Endothelial cell of umbilical vein (primary cell): ENCODE measurements at regions not wholly inside any gene's neighbourhood (a gene's known extent, or its start where the extent isn't known, plus 50 kb on each side); places are given as distances from the start of the nearest gene placed in this dataset.

Experiments
- BruUV-seq: library from RNA; stranded (reverse); fragments of 400-500 nt; replicated peaks from 2 replicates; lab custom pipeline; 2021; lab: Mats Ljungman, UMichigan
- CTCF ChIA-PET: fragments of 300-600, 350-600 bp; sonication (Branson Sonifier 250); formaldehyde crosslinking; loops from one replicate; lab custom pipeline; 2021; ENCODE audit warnings: antibody characterized with exemption, inconsistent platforms; lab: Charles Lee
- POLR2A ChIA-PET: fragments of 300-600, 350-600 bp; sonication (Branson Sonifier 250); formaldehyde crosslinking; loops from one replicate; lab custom pipeline; 2021; ENCODE audit warnings: antibody characterized with exemption, inconsistent platforms; lab: Charles Lee
- DNase-seq: peaks from one replicate; pipeline ENCODE4 v3.0.0-alpha.2; 2011; ENCODE audit warnings: low read depth, low spot score
- FAIRE-seq: peaks from 2 replicates; lab custom pipeline; 2011; peaks lifted over from hg19 to GRCh38; lab: Jason Lieb, UNC
- H2AFZ ChIP-seq: 2 replicates; pipeline ENCODE4 v1.6.0; 2012; ENCODE audit warnings: low read depth, low read length, control low read depth, inconsistent platforms
- H3K27ac ChIP-seq: 2 replicates; pipeline ENCODE4 v1.5.1; 2011; ENCODE audit warnings: low read depth, mild to moderate bottlenecking, control low read depth, low read length, moderate library complexity; ENCODE audit not compliant: insufficient read depth
- H3K27me3 ChIP-seq, 2 experiments: 2 replicates each; pipeline versions ENCODE4 v1.6.0 to v1.6.1; 2011; ENCODE audit warnings: low read length in 2 of 2, mixed read lengths in 1 of 2; ENCODE audit not compliant: control insufficient read depth in 2 of 2, insufficient read depth in 2 of 2
- H3K36me3 ChIP-seq, 2 experiments: 2 replicates in 1 of 2; 3 replicates in 1 of 2; pipeline ENCODE4 v1.5.1; 2011; ENCODE audit warnings: low read length in 2 of 2, mild to moderate bottlenecking in 1 of 2, moderate library complexity in 1 of 2; ENCODE audit not compliant: control insufficient read depth in 2 of 2, insufficient read depth in 2 of 2; ENCODE audit errors: extremely low read depth in 1 of 2
- H3K4me1 ChIP-seq: 3 replicates; pipeline ENCODE4 v1.5.1; 2011; ENCODE audit warnings: mild to moderate bottlenecking, low read length; ENCODE audit not compliant: control insufficient read depth, insufficient read depth; ENCODE audit errors: extremely low read depth
- H3K4me2 ChIP-seq: 2 replicates; pipeline ENCODE4 v1.6.1; 2011; ENCODE audit warnings: low read length, control low read depth, mixed read lengths; ENCODE audit not compliant: insufficient read depth
- H3K4me3 ChIP-seq, 3 experiments: fragments of 200-600 bp in 1 of 3; sonication (generic), shearing (Covaris generic) in 1 of 3; replicated peaks in 1 of 3; 2 replicates each; pipeline ENCODE4 v1.5.1; 2011 to 2016; ENCODE audit warnings: control low read depth in 3 of 3, low read length in 3 of 3, mild to moderate bottlenecking in 2 of 3, inconsistent platforms in 1 of 3, low read depth in 1 of 3, moderate library complexity in 1 of 3; ENCODE audit not compliant: insufficient read depth in 1 of 3
- H3K79me2 ChIP-seq: 2 replicates; pipeline ENCODE4 v1.6.0; 2012; ENCODE audit warnings: low read length, inconsistent platforms; ENCODE audit not compliant: control insufficient read depth, insufficient read depth
- H3K9ac ChIP-seq: replicated peaks from 2 replicates; pipeline ENCODE3; 2011; ENCODE audit warnings: low read length, control low read depth; ENCODE audit not compliant: insufficient read depth; ENCODE audit errors: extremely low read depth
- H3K9me1 ChIP-seq: replicated peaks from 3 replicates; pipeline ENCODE4 v1.6.0; 2011; ENCODE audit warnings: mild to moderate bottlenecking, low read length; ENCODE audit not compliant: control insufficient read depth, insufficient read depth; ENCODE audit errors: extremely low read depth
- H3K9me3 ChIP-seq: replicated peaks from 2 replicates; pipeline ENCODE4 v1.5.1; 2012; ENCODE audit warnings: low read length, inconsistent platforms; ENCODE audit not compliant: control insufficient read depth, insufficient read depth
- H4K20me1 ChIP-seq: replicated peaks from 2 replicates; pipeline ENCODE3; 2011; ENCODE audit warnings: mild to moderate bottlenecking, low read length; ENCODE audit not compliant: control insufficient read depth, insufficient read depth; ENCODE audit errors: extremely low read depth
- EZH2 ChIP-seq: IDR thresholded peaks from 2 replicates; pipeline ENCODE4 v1.6.1; 2012; ENCODE audit warnings: borderline replicate concordance, low read depth, mild to moderate bottlenecking, moderate library complexity, low read length, inconsistent platforms; ENCODE audit not compliant: severe bottlenecking
- FOS ChIP-seq: IDR thresholded peaks from 2 replicates; pipeline ENCODE4 v1.6.1; 2011; ENCODE audit warnings: mild to moderate bottlenecking, low read length, moderate library complexity, borderline replicate concordance; ENCODE audit not compliant: insufficient read depth
- GATA2 ChIP-seq: IDR thresholded peaks from 2 replicates; pipeline ENCODE4 v1.7.0; 2011; ENCODE audit warnings: low read depth, mild to moderate bottlenecking, moderate library complexity, mixed read lengths, low read length; ENCODE audit not compliant: insufficient read length, insufficient read depth
- JUN ChIP-seq: IDR thresholded peaks from 2 replicates; pipeline ENCODE4 v1.6.1; 2011; ENCODE audit warnings: borderline replicate concordance, low read depth; ENCODE audit not compliant: insufficient read length, insufficient read depth
- MYC ChIP-seq: IDR thresholded peaks from one replicate; pipeline ENCODE4 v1.6.1; 2011; ENCODE audit warnings: mild to moderate bottlenecking, low read depth, low read length
- POLR2A ChIP-seq: IDR thresholded peaks from 2 replicates; pipeline ENCODE4 v1.6.1; 2012; ENCODE audit warnings: low read depth, mild to moderate bottlenecking, control low read depth, low read length
- POLR2AphosphoS5 ChIP-seq: IDR thresholded peaks from 2 replicates; pipeline ENCODE4 v1.6.1; 2012; ENCODE audit warnings: low read depth, mild to moderate bottlenecking, control low read depth, low read length, moderate library complexity; ENCODE audit not compliant: insufficient read depth
- dilution Hi-C: fragments of 300-500 bp; cut with MboI; formaldehyde crosslinking; loops from one replicate; pipeline ENCODE4 v1.15.0; 2019; ENCODE audit warnings: low sequenced_read_pairs; ENCODE audit not compliant: extremely low pct_ligation_motif_present
- intact Hi-C: fragments of 100-400 bp; cut with micrococcal nuclease; formaldehyde crosslinking; loops from one replicate; pipeline ENCODE4 v1.10.0; 2022
- TF ChIP-seq, protein P1 (sequence below): IDR thresholded peaks from 2 replicates; pipeline ENCODE4 v1.6.1; 2011; ENCODE audit not compliant: insufficient read depth, insufficient read length
- TF ChIP-seq, protein P2 (sequence below), 2 donors: IDR thresholded peaks; 1 replicate in 1 of 2; 2 replicates in 1 of 2; pipeline ENCODE4 v1.5.1; 2011; ENCODE audit warnings: low read length in 2 of 2, mild to moderate bottlenecking in 2 of 2, moderate library complexity in 2 of 2, control low read depth in 1 of 2, inconsistent platforms in 1 of 2, low read depth in 1 of 2; ENCODE audit not compliant: insufficient read depth in 1 of 2; ENCODE audit errors: extremely low read depth in 1 of 2

DNA sequence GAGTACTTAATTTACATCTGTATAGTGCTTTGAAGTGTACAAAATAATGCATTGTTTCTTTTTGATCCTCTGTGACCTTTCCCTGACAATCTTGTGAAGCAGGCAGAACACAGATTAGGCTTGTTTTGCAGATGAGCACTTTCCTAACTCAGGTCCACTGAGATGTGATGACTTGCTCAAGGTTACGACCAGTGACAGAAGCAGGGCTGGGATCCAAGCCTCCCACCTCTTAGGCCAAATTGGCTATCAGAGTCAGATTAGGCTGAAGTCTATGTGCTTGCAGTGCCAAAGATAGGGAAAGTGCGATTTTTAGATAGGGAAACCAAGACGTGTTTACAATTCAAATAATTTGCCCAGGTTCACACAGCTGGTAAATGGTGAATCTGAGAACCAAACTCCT is 147.3 kb downstream of the OMA1 start:
- H3K9me3 ChIP-seq = no peaks in the 10 kb centered on the region
- peaks cover 23% of the 10 kb centered on the region for H3K4me1 ChIP-seq
- H3K27ac ChIP-seq = no peak overlapping the region
- BruUV-seq = no TSS peak
- TF ChIP-seq POLR2A = no peak
- TF ChIP-seq, protein P1, sequence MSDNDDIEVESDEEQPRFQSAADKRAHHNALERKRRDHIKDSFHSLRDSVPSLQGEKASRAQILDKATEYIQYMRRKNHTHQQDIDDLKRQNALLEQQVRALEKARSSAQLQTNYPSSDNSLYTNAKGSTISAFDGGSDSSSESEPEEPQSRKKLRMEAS = no peak
- TF ChIP-seq EZH2 = no peak
- no peak for TF ChIP-seq FOS
- no peak for TF ChIP-seq MYC
- TF ChIP-seq, protein P2, sequence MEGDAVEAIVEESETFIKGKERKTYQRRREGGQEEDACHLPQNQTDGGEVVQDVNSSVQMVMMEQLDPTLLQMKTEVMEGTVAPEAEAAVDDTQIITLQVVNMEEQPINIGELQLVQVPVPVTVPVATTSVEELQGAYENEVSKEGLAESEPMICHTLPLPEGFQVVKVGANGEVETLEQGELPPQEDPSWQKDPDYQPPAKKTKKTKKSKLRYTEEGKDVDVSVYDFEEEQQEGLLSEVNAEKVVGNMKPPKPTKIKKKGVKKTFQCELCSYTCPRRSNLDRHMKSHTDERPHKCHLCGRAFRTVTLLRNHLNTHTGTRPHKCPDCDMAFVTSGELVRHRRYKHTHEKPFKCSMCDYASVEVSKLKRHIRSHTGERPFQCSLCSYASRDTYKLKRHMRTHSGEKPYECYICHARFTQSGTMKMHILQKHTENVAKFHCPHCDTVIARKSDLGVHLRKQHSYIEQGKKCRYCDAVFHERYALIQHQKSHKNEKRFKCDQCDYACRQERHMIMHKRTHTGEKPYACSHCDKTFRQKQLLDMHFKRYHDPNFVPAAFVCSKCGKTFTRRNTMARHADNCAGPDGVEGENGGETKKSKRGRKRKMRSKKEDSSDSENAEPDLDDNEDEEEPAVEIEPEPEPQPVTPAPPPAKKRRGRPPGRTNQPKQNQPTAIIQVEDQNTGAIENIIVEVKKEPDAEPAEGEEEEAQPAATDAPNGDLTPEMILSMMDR (IDR thresholded peaks at IDR 0.05; ENCODE audit: extremely low read depth in 1 of 2, insufficient read depth in 1 of 2, low read depth in 1 of 2, low read length in 2 of 2) = no peak
- no peak for TF ChIP-seq JUN
- no peak for TF ChIP-seq POLR2AphosphoS5
- TF ChIP-seq GATA2 = no peak
- H3K9me1 ChIP-seq = no peaks in the 10 kb centered on the region
- no peak overlapping the region for H3K9ac ChIP-seq
- ChIA-PET CTCF (no interaction called here), POLR2A (no interaction called here)
- no peak overlapping the region for H2AFZ ChIP-seq
- H3K79me2 ChIP-seq = no peaks in the 10 kb centered on the region
- H3K4me3 ChIP-seq = no peak overlapping the region
- no peaks in the 10 kb centered on the region for H3K36me3 ChIP-seq
- H4K20me1 ChIP-seq = no peaks in the 10 kb centered on the region
- intact Hi-C loops (loop anchor here (5.0 to 10.0 kb wide), 3 partner anchors 146 to 253 kb away; partner anchors contain the start of gene OMA1), dilution Hi-C loops (no loop called here)
- no peak overlapping the region for H3K4me2 ChIP-seq
- DNase-seq (no peak), FAIRE-seq (no peak)
- no peaks in the 10 kb centered on the region for H3K27me3 ChIP-seq
